SKM-1 treated with dmso at 0.1 percent for 144 hours (cell line): ENCODE measurements at regions not wholly inside any gene's neighbourhood (a gene's known extent, or its start where the extent isn't known, plus 50 kb on each side); places are given as distances from the start of the nearest gene placed in this dataset.
"Not testable (repeated sequence)": the region's sequence is repeated elsewhere in the genome, so short reads cannot be mapped to it uniquely, and the experiment has no call there.

ENCODE experiments used
- DNase-seq: peaks from one replicate; lab custom pipeline; 2025; ENCODE audit not compliant: unreplicated experiment; lab: John Stamatoyannopoulos, UW

DNA sequence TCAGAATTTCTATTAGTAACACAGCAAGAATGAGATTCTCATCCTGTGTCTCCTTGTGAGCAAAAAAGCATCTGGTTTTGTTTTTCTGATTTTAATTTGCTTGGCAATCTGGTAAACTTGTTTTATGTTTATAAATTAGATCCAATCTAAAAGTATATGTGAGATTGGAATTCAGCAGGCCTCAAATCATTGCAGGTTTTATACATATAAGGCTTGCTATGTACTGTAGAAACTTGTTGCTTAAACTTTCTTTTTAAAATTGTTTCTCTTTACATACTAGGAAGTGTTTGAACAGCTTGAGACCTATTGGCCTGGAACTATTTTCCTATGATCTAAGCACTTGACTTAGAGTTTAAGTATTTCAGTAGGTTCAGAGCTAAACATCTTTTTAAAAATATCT is 1037.8 kb downstream of the NR2F1-AS1 start:
- DNase-seq = no peak

DNA sequence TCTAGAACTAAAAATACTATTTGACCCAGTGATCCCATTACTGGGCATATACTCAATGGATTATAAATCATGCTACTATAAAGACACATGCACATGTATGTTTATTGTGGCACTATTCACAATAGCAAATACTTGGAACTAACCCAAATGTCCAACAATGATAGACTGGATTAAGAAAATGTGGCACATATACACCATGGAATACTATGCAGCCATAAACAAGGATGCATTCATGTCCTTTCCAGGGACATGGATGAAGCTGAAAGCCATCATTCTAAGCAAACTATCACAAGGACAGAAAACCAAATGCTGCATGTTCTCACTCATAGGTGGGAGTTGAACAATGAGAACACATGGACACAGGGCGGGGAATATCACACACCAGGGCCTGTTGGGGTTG is 1039.0 kb downstream of the NR2F1-AS1 start:
- not testable (repeated sequence) for DNase-seq

DNA sequence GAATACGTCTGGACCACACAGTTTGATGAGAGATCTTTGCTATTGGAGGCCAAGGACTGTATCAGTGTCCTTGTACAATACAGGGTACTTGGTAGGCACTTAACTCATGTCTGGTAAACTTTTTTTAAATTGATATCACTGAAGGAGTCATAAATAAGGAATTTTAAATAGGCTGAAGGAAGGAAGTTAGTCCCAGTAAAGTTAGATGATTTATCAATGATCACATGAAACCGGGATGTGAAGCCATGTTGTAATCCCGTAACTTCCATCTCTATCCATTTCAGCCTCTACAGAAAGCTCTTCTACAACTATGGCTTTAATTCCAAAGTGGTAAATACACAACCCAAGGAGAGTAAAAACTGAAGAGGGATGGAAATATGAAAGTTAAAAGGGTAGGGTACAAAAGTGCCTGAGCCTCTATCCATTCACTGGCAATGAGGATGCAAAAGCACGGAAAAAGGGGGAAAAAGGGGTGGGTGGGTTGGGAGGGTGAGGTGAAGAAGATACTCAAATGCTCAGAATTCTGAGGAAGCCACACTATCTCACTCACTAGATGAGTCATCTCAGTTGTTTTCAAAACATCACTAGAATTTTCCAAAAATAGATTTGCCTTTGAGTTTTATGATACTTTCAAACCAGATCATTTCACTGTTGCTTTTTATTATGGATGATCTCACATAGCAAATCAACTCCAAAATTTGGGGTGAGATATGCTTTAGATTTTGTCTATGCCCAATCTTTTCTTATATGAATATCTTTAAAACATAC is 1053.5 kb downstream of the NR2F1-AS1 start:
- DNase-seq = no peak

DNA sequence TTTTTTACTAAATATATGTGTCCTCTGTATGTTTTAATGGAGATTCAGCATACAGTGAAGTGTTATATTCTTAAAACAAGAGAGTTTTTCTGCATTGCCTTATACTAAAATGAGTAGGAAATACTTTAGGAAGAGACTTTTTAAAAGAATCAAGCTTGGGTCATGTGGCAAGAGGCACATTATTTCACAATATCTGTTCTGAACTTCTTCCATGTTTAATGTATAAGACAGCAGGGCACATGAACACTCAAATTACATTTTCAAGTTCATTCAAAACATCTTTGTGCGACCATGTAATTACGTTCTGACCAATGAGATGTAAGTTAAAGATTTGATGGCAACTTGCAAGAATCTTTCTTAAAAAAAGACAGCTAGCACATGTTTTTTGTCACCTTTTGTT is 1055.9 kb downstream of the NR2F1-AS1 start:
- no peak for DNase-seq

DNA sequence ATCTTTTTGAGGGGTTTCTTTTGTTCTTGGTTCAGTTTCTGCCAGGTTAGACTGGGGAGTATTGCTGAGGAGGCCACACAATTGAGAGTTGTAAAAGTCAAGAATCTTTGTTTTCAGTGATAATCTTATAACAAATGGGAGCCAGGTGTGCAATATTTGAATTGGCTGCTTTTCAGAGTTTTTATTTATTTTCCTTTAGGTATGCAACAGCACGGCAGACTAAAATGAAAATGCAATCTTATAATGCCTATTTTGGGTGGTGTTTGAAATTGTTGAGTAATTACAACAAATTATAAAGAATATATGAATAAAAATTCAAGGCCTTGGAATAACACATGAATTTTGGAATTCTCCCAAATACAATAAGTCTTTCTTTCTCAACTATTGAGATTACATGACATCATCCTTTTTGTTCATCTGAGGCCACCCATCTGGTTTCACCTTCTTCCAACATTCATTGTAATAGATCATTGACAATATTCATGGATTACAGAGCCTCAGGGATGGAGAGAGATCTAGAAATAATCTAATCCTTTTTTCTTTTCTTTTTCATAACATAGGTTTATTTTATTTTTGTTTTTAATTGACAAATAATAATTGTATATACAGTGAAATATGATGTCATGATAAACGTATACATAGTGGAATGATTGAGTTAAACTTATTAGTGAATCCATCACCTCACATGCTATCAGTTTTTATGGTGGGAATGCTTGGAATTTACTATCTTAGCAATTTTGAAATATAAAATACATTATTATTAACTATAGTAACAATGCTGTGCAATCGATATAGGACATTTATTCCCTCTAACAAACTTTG is 1061.0 kb downstream of the NR2F1-AS1 start:
- DNase-seq = no peak

DNA sequence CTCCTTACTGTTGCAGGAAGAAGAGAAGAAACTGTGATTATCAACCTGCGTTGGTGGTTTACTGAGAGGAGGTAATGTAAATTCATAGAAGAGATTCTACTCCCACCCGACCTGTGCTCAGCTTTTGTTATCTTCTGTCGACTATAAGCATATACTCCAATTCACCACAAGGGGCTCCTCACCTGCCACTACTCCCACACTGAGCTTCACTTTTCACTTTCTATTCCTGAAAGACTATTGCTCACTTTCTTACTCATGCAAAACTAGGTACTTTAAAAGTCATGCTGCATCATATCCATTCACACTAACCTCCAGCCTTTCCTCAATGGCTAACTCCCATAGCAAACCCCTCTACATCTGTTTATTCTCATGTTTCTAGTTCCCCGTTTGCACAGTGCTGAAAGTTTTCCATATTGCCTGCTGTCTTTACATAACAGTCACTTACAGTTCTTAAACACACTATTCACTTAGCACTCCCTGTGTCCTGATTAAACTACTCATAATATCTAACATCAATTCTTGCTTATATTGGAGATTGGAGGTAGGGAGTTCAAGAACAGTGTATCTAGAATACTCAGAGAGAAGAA is 1062.6 kb downstream of the NR2F1-AS1 start:
- no peak for DNase-seq

DNA sequence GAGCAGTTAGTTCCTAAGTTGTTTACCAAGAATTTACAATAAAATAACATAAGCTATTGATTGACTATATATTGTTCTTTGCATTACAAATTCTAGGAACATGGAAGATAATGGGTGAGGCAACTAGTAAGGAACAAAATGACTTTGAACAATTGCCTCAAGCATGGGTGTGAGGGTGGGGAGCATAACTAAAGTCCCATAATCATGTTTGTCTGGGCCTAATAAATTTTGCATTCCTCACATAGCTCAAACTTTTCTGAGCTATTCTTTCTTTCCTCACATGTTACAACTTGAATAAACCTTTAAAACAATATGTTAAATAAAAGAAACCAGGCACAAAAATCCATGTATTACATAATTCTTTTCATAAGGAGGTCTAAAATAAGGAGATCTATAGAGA is 1066.1 kb downstream of the NR2F1-AS1 start:
- DNase-seq = no peak

DNA sequence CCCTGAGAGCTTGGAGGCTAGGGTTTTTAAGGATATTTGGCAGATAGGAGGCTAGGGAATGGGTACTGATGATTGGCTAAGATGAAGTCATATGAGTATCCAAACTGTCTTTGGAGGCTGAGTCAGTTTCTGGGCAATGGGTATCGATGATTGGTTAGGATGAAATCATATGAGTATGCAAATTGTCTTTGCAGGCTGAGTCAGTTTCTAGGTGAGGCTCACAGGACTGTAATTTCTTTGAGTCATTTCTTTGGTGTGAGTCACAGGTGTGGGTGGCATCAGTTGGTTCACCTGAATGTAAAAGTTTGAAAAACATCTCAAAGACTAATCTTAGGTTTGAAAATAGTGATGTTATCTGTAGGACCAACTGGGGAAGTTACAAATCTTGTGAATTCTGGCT is 1068.0 kb downstream of the NR2F1-AS1 start:
- no peak for DNase-seq

DNA sequence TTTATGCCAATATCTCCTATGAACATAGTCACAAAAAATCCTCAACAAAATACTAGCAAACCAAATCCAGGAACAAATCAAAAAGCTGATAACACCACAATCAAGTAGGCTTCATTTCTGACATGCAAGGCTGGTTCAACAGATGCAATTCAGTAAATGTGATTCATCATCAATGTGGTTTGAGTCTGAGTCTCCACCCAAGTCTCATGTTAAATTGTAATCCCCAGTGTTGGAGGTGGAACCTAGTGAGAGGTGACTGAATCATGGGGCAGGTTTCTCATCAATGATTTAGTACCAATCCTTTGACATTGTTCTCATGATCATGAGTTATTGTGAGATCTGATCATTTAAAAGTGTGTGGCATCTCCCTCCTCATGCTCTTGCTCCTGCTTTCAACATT is 1072.7 kb downstream of the NR2F1-AS1 start:
- DNase-seq = no peak

DNA sequence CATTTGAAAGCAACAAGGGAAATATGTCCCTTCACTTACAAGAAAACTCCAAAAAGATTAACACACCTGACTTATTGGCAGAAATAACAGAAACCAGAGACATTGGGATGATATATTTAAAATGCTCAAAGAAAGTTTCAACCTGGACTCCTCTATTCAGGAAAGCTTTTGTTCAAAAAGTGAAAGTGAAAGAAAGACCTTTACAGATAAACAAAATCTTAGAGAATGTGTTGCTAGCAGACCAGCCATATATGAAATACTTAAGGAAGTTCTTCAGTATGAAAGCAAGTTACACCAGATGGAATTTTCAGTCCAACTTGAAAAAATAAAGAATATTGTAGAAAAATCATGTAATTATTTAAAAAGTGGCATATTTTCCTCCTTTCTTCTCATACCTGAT is 1075.1 kb downstream of the NR2F1-AS1 start:
- no peak for DNase-seq

DNA sequence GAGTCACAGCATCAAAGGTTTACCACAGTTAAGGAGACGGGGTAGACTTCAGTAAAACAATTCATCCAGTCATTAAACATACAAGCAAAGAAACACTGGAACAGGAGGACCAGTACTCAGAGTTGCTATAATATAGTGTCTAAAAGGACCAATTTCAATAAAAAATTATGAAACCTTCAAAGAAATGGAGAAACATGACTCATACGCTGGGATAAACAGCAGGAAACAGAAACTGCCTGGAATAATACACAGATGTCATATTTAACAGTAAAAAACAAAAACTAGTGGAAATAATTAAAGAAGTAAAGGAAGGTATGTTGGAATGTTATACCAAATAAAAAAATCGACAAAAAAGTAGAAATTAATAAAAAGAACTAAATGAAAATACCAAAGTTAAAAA is 1075.9 kb downstream of the NR2F1-AS1 start:
- DNase-seq = no peak

DNA sequence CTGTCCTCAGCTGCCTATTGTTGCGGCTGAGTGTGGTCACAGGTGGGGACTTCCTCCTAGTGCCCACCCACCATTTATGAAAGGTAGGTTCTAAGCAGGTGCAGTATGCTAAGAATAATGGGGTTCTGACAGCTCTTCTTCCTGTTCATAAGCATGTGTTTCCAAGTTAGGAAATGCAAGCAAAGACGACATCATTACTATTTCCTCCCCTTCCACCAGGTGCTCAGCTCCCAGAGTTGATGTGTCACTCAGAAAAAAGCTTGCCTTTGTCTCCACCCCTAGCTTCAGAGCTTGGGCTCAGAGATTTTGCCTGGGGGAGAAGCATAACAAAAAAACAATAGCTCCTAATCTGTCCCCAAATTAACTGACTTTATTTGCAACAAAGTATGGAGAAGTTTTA is 1076.7 kb downstream of the NR2F1-AS1 start:
- DNase-seq = no peak

DNA sequence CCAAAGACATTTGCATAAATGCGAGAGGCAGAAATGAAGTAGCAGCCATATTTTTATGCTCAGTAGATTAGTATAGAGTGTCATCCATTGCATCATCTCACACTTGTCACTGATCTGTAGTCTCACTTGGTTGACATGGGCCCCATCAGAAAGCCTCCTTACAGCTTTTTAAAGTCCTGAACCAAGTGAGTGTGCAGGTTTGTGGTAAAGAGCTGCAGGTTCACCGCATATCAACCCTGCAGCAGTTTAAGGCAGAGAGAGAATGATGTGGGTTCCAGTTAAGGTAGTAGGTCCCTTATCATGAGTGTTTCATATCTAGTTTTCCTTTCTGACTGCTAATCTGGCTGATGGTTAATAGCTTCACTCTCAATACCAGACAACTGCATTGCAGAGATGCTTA is 1080.3 kb downstream of the NR2F1-AS1 start:
- no peak for DNase-seq

DNA sequence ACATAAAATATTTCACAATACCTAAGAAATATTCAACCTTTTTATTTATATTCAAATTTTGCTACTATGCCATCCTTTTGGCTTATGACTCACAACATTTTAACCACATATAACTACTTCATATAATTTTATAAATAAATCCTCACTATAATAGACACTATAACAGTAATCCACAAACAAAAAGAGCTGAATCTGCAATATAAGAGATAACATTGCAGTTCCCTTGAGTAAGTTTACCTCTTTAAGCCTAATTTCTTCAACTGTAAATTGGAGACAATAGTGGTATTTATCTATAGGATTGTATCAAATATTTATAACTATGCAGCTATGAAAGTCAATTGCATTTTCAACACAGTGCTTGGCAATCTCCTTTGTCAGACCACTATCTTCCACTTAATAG is 1084.5 kb downstream of the NR2F1-AS1 start:
- DNase-seq = no peak

DNA sequence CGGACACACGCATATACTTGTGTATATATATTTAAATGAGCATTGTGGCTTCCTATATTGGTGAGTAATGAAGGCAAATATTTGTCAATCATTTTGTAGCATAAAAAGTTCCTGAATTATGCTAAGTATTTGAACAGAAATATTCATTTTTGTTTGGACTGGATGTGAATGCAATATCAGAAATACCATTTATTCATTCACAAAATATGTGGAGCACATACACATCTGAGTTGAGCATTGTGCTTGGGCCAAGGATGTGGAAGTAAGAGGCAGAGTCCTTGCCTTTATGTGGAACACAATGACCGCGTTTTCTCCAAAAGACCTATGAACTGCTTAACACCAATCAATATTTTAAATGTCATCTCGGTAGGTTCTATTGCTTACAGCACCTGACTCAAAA is 1086.5 kb downstream of the NR2F1-AS1 start:
- no peak for DNase-seq

DNA sequence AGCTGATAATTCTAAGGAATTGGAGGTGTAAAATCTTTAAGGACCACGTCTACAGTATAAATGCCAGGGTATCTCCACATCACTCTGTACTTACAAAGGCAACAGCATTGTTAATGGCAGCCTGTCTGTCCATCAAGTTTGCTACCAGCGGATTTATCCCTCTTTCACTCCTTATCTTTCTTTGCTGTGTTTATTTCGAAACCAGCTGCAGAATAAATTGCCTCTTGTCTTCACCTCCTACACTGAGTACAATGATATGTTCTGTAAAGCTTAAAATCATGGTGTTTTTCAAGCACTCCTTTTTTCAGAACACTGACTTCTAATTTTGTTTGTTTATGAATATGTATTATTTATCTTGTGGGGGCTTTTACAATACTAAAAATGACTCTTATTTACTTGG is 1088.1 kb downstream of the NR2F1-AS1 start:
- DNase-seq = no peak

DNA sequence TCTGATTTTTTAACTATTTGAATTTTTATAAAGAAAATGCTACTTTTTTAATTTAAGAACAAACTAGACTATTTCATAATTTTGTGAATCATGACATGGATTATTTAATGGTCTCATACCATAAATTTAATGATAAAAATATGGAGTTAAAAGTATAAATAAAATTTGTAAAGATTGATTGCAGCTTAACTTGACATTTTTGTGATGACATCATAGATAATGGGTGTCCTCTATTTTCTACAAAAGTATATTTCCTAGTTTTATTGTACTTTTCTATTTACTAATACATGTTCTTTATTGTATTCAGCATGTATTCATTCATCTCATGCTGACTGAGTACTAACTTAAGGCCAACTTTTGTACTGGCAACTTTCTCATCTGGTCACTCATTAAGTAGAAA is 1096.5 kb downstream of the NR2F1-AS1 start:
- DNase-seq = no peak

DNA sequence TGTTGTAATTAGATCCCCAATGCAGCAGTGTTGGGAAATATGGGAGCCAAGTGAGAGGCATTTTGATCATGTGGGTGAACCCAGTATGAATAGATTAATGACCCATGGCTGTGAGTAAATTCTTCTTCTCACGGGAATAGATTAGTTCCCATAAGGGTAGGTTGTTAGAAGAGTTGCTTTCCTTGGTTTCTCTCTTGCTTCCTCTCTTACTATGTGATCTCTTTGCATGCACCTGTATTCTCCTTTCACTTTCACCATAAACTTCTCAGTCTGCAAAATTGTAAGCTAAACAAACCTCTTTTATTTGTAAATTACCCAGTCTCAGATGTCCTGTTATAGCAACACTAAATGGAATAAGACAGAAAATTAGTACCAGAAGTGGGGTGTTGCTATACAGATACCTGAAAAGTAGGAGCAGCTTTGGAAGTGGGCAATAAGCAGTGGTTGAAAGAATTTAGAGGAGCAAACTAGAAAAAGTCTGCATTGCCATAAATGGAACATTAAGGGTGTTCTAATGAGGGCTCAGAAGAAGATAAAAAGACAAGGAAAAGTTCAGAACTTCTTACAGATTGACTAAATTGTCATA is 1090.0 kb upstream of the ARRDC3 start:
- DNase-seq = no peak

DNA sequence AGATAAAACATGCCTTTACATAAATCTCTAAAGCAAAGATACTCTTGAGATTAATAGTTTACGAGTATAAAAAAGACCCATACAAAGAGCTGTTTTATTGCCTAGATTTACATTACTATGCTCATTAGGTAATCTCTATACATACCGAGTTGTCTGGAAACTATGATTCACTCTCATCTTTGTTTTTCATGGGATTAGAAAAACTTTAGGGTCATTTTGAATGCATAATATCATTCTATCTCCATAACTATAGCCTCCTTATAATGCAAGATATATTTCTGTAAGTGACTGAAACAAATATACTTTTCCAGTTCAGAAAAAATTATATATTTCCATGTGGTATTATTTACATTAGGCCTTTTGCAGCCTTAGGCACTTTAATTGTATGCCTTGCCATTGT is 1088.7 kb upstream of the ARRDC3 start:
- DNase-seq = no peak

DNA sequence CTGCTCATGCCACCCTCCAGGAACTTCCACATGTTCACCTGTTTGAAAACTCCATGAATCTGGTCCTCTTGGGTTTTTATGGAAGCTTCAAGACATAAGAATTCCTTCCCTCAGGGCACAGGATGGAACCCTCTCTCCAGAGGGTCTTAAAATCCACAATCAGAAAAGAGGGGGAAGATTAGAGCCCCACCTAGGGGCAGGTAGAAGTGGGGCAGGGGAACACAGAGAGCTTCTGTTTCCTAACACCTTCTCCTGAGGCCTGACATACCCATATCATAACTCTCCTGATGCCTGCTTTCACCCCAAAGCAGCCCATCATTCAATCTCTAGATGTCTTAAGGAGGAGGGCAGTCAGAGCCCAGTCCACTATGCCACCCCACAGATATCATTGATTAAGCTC is 1087.7 kb upstream of the ARRDC3 start:
- DNase-seq = no peak

DNA sequence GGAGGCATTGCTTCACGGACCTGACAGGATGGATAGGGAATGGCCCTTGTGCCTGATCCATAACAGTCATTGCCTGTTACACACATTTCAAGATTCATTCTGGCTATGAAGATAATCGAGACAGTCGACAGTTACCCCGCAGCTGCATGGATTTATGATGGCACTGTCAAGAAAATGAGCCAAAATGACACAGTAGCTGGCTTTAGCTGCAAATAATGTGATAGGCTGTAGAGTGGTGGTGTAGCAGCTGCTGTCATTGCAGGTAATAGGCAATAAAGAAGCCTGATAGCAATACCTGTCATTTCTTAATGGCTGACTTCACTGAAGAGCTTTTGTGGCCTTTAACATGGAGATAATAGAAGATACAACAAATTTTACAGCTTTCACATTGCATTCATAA is 1085.2 kb upstream of the ARRDC3 start:
- no peak for DNase-seq

DNA sequence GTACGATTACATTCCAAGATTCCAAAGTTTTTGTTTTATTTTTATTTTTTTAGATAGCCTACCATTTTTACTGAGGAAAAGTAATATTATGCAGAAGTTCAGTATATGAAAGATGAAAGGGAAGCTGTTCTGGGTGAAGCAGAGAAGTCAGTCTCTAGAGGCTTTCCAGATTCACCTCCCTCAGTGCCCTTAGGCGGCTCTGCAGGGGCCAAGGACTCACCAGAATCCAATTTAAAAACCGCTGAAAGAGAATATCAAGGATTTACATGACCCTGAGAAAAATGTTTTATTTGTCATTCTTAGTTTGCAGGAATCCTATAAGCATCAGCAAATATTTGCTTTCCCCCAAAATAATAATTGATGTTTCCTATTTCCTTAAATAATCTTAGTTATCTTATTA is 1084.6 kb upstream of the ARRDC3 start:
- DNase-seq = no peak
